Liver (tissue), 8 donors: ENCODE measurements at regions not wholly inside any gene's neighbourhood (a gene's known extent, or its start where the extent isn't known, plus 50 kb on each side); places are given as distances from the start of the nearest gene placed in this dataset.
"Not testable (repeated sequence)": the region's sequence is repeated elsewhere in the genome, so short reads cannot be mapped to it uniquely, and the experiment has no call there.

Source experiments
- DNase-seq: peaks from one replicate; pipeline ENCODE4 v3.0.0-alpha.2; 2017; ENCODE audit warnings: low spot score
- H3K27ac ChIP-seq, 2 donors: one replicate each; pipeline ENCODE4 v1.7.0; 2013; ENCODE audit warnings: inconsistent platforms in 2 of 2, low read length in 2 of 2, control low read depth in 1 of 2, low read depth in 1 of 2, mild to moderate bottlenecking in 1 of 2
- H3K27me3 ChIP-seq, 4 donors: one replicate each; pipeline versions ENCODE4 v1.6.1 to v1.7.0; 2013; ENCODE audit warnings: low read length in 3 of 4, inconsistent platforms in 1 of 4, mild to moderate bottlenecking in 1 of 4, moderate library complexity in 1 of 4; ENCODE audit not compliant: control insufficient read depth in 4 of 4, insufficient read depth in 4 of 4
- H3K36me3 ChIP-seq, 4 donors: one replicate each; pipeline versions ENCODE4 v1.6.1 to v1.7.0; 2013; ENCODE audit warnings: low read length in 3 of 4, mild to moderate bottlenecking in 3 of 4, low read depth in 1 of 4, moderate library complexity in 1 of 4; ENCODE audit not compliant: control insufficient read depth in 4 of 4, insufficient read depth in 3 of 4
- H3K4me1 ChIP-seq, 4 donors: one replicate each; pipeline versions ENCODE4 v1.6.1 to v1.7.0; 2013; ENCODE audit warnings: low read length in 3 of 4, mild to moderate bottlenecking in 3 of 4, moderate library complexity in 1 of 4; ENCODE audit not compliant: control insufficient read depth in 4 of 4, insufficient read depth in 4 of 4
- H3K4me3 ChIP-seq, 3 donors: one replicate each; pipeline versions ENCODE4 v1.6.1 to v1.7.0; 2013; ENCODE audit warnings: low read length in 3 of 3, control low read depth in 1 of 3, low read depth in 1 of 3, mild to moderate bottlenecking in 1 of 3
- H3K9ac ChIP-seq, 2 donors: one replicate each; pipeline ENCODE4 v1.7.0; 2013; ENCODE audit warnings: low read length in 2 of 2, mild to moderate bottlenecking in 2 of 2, moderate library complexity in 2 of 2, control low read depth in 1 of 2, low read depth in 1 of 2
- H3K9me3 ChIP-seq, 4 donors: one replicate each; pipeline versions ENCODE4 v1.6.1 to v1.7.0; 2013; ENCODE audit warnings: low read length in 3 of 4; ENCODE audit not compliant: control insufficient read depth in 4 of 4
- EGR1 ChIP-seq, 2 donors: IDR thresholded peaks; 2 replicates each; pipeline ENCODE4 v1.6.1; 2016 to 2018; ENCODE audit warnings: antibody characterized with exemption in 2 of 2, low read depth in 2 of 2
- FOXA1 ChIP-seq: IDR thresholded peaks from 2 replicates; pipeline ENCODE4 v1.6.1; 2016; ENCODE audit warnings: antibody characterized with exemption
- FOXA2 ChIP-seq: IDR thresholded peaks from 2 replicates; pipeline ENCODE4 v1.6.1; 2016; ENCODE audit warnings: antibody characterized with exemption
- GABPA ChIP-seq, 2 donors: IDR thresholded peaks in 1 of 2; conservative IDR thresholded peaks in 1 of 2; 2 replicates each; pipeline ENCODE4 v1.6.1; 2016; ENCODE audit warnings: antibody characterized with exemption in 2 of 2, mild to moderate bottlenecking in 1 of 2, moderate library complexity in 1 of 2
- HNF4A ChIP-seq, 2 donors: conservative IDR thresholded peaks; 2 replicates each; pipeline ENCODE4 v1.6.1; 2016; ENCODE audit warnings: antibody characterized with exemption in 2 of 2, mild to moderate bottlenecking in 2 of 2
- HNF4G ChIP-seq: IDR thresholded peaks from 2 replicates; pipeline ENCODE4 v1.6.1; 2016; ENCODE audit warnings: antibody characterized with exemption
- NR2F2 ChIP-seq: IDR thresholded peaks from 2 replicates; pipeline ENCODE4 v1.6.1; 2016; ENCODE audit warnings: antibody characterized with exemption
- RAD21 ChIP-seq, 2 donors: IDR thresholded peaks; 2 replicates each; pipeline ENCODE4 v1.6.1; 2016; ENCODE audit warnings: antibody characterized with exemption in 2 of 2, mild to moderate bottlenecking in 2 of 2
- RXRA ChIP-seq, 2 donors: IDR thresholded peaks; 2 replicates each; pipeline ENCODE4 v1.6.1; 2017 to 2018; ENCODE audit warnings: antibody characterized with exemption in 2 of 2, mild to moderate bottlenecking in 1 of 2
- SP1 ChIP-seq: IDR thresholded peaks from 2 replicates; pipeline ENCODE4 v1.6.1; 2018; ENCODE audit warnings: antibody characterized with exemption, mild to moderate bottlenecking
- TAF1 ChIP-seq: conservative IDR thresholded peaks from 2 replicates; pipeline ENCODE4 v1.6.1; 2016; ENCODE audit warnings: antibody characterized with exemption, mild to moderate bottlenecking
- YY1 ChIP-seq: IDR thresholded peaks from 2 replicates; pipeline ENCODE4 v1.6.1; 2016; ENCODE audit warnings: antibody characterized with exemption, mild to moderate bottlenecking
- WGBS: extraction: QIAGEN DNeasy Blood & Tissue Kit; methylation state at CpG from one replicate; pipeline ENCODE4 v1.1.7; 2013; 5-methylcytosine and 5-hydroxymethylcytosine counted together
- TF ChIP-seq, protein P1 (sequence below): fragments of 150-350 bp; IDR thresholded peaks from 2 replicates; pipeline ENCODE4 v1.5.1; 2017; ENCODE audit warnings: improper control_type of control experiment, low read depth, low read length; ENCODE audit not compliant: missing input control
- TF ChIP-seq, protein P2 (sequence below): IDR thresholded peaks from 2 replicates; pipeline ENCODE4 v1.6.1; 2016; ENCODE audit warnings: antibody characterized with exemption
- TF ChIP-seq, protein P3 (sequence below): IDR thresholded peaks from 2 replicates; pipeline ENCODE4 v1.6.1; 2016; ENCODE audit warnings: antibody characterized with exemption
- TF ChIP-seq, protein P4 (sequence below): IDR thresholded peaks from 2 replicates; pipeline ENCODE4 v1.6.1; 2016; ENCODE audit warnings: antibody characterized with exemption
- TF ChIP-seq, protein P5 (sequence below): IDR thresholded peaks from 2 replicates; pipeline ENCODE4 v1.6.1; 2016; ENCODE audit warnings: antibody characterized with exemption, mild to moderate bottlenecking
- donor health status: healthy.
- donor health status: healthy.
- donor health status: healthy.
- donor health status: healthy.
- donor health status: healthy.

- Histone ChIP-seq H3K9me3 (no peaks in the 10 kb centered on the region), H3K9ac (no peak overlapping the region), H3K27ac (no peak overlapping the region), H3K36me3 (no peaks in the 10 kb centered on the region), H3K4me1 (no peaks in the 10 kb centered on the region), H3K4me3 (no peak overlapping the region), H3K27me3 (peaks cover 0 to 2% (median 0%) of the 10 kb centered on the region in 4 donors)
- no peak for DNase-seq
- WGBS = 83% methylated on average over 1 of the region's 1 CpG
- TF ChIP-seq YY1 (no peak), TAF1 (no peak), HNF4G (no peak), NR2F2 (no peak), FOXA1 (no peak), SP1 (no peak), RAD21 (IDR thresholded peaks at IDR 0.05) (no peak), GABPA (IDR thresholded peaks at IDR 0.05 in 1 of 2, conservative IDR thresholded peaks at IDR 0.05 in 1 of 2) (no peak)
- TF ChIP-seq, protein P1, sequence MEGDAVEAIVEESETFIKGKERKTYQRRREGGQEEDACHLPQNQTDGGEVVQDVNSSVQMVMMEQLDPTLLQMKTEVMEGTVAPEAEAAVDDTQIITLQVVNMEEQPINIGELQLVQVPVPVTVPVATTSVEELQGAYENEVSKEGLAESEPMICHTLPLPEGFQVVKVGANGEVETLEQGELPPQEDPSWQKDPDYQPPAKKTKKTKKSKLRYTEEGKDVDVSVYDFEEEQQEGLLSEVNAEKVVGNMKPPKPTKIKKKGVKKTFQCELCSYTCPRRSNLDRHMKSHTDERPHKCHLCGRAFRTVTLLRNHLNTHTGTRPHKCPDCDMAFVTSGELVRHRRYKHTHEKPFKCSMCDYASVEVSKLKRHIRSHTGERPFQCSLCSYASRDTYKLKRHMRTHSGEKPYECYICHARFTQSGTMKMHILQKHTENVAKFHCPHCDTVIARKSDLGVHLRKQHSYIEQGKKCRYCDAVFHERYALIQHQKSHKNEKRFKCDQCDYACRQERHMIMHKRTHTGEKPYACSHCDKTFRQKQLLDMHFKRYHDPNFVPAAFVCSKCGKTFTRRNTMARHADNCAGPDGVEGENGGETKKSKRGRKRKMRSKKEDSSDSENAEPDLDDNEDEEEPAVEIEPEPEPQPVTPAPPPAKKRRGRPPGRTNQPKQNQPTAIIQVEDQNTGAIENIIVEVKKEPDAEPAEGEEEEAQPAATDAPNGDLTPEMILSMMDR = no peak
- TF ChIP-seq, protein P2, sequence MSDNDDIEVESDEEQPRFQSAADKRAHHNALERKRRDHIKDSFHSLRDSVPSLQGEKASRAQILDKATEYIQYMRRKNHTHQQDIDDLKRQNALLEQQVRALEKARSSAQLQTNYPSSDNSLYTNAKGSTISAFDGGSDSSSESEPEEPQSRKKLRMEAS = no peak
- TF ChIP-seq, protein P3, sequence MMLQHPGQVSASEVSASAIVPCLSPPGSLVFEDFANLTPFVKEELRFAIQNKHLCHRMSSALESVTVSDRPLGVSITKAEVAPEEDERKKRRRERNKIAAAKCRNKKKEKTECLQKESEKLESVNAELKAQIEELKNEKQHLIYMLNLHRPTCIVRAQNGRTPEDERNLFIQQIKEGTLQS = no peak
- TF ChIP-seq, protein P4, sequence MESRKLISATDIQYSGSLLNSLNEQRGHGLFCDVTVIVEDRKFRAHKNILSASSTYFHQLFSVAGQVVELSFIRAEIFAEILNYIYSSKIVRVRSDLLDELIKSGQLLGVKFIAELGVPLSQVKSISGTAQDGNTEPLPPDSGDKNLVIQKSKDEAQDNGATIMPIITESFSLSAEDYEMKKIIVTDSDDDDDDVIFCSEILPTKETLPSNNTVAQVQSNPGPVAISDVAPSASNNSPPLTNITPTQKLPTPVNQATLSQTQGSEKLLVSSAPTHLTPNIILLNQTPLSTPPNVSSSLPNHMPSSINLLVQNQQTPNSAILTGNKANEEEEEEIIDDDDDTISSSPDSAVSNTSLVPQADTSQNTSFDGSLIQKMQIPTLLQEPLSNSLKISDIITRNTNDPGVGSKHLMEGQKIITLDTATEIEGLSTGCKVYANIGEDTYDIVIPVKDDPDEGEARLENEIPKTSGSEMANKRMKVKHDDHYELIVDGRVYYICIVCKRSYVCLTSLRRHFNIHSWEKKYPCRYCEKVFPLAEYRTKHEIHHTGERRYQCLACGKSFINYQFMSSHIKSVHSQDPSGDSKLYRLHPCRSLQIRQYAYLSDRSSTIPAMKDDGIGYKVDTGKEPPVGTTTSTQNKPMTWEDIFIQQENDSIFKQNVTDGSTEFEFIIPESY = no peak
- TF ChIP-seq, protein P5, sequence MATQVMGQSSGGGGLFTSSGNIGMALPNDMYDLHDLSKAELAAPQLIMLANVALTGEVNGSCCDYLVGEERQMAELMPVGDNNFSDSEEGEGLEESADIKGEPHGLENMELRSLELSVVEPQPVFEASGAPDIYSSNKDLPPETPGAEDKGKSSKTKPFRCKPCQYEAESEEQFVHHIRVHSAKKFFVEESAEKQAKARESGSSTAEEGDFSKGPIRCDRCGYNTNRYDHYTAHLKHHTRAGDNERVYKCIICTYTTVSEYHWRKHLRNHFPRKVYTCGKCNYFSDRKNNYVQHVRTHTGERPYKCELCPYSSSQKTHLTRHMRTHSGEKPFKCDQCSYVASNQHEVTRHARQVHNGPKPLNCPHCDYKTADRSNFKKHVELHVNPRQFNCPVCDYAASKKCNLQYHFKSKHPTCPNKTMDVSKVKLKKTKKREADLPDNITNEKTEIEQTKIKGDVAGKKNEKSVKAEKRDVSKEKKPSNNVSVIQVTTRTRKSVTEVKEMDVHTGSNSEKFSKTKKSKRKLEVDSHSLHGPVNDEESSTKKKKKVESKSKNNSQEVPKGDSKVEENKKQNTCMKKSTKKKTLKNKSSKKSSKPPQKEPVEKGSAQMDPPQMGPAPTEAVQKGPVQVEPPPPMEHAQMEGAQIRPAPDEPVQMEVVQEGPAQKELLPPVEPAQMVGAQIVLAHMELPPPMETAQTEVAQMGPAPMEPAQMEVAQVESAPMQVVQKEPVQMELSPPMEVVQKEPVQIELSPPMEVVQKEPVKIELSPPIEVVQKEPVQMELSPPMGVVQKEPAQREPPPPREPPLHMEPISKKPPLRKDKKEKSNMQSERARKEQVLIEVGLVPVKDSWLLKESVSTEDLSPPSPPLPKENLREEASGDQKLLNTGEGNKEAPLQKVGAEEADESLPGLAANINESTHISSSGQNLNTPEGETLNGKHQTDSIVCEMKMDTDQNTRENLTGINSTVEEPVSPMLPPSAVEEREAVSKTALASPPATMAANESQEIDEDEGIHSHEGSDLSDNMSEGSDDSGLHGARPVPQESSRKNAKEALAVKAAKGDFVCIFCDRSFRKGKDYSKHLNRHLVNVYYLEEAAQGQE = no peak
Measured at GRCh38 chr7:113030489-113030888, 56.1 kb downstream of the GPR85 start.

- 62% methylated on average over 1 of the region's 1 CpG for WGBS
- TF ChIP-seq, protein P3 = no peak
- TF ChIP-seq RXRA (IDR thresholded peaks at IDR 0.05) (no peak), FOXA2 (no peak), TAF1 (no peak), NR2F2 (no peak), GABPA (IDR thresholded peaks at IDR 0.05 in 1 of 2, conservative IDR thresholded peaks at IDR 0.05 in 1 of 2) (no peak), FOXA1 (no peak), SP1 (no peak), RAD21 (IDR thresholded peaks at IDR 0.05) (no peak), YY1 (no peak), EGR1 (IDR thresholded peaks at IDR 0.05; ENCODE audit: low read depth in 2 of 2) (no peak), HNF4A (conservative IDR thresholded peaks at IDR 0.05) (no peak)
- H3K27me3 ChIP-seq = no peaks in the 10 kb centered on the region
Measured at GRCh38 chr7:113026941-113027340, 59.7 kb downstream of the GPR85 start.

DNA sequence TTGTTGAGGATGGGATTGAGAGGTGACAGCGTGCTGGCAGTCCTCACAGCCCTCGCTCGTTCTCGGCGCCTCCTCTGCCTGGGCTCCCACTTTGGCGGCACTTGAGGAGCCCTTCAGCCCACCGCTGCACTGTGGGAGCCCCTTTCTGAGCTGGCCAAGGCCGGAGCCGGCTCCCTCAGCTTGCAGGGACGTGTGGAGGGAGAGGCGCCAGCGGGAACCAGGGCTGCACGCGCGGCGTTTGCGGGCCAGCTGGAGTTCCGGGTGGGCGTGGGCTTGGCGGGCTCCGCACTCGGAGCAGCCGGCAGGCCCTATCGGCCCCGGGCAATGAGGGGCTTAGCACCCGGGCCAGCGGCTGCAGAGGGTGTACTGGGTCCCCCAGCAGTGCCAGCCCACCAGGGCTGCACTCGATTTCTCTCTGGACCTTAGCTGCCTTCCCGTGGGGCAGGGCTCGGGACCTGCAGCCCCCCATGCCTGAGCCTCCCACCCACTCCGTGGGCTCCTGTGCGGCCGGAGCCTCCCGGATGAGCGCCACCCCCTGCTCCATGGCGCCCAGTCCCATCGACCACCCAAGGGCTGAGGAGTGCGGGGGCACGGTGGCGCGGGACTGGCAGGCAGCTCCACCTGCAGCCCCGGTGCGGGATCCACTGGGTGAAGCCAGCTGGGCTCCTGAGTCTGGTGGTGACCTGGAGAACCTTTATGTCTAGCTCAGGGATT, 69.3 kb downstream of the GPR85 start:
- WGBS = 92% methylated on average over 40 of the region's 43 CpGs
- not testable (repeated sequence) for H3K36me3 ChIP-seq, H3K9me3 ChIP-seq, H3K4me1 ChIP-seq, H3K9ac ChIP-seq, H3K27ac ChIP-seq, DNase-seq, H3K27me3 ChIP-seq, H3K4me3 ChIP-seq

More at GRCh38 chr7:113026941-113027340, 59.7 kb downstream of the GPR85 start:
- DNase-seq = no peak
- Histone ChIP-seq H3K9ac (no peak overlapping the region), H3K9me3 (peaks cover 0 to 4% (median 0%) of the 10 kb centered on the region in 4 donors), H3K4me1 (no peaks in the 10 kb centered on the region), H3K36me3 (no peaks in the 10 kb centered on the region), H3K4me3 (no peak overlapping the region), H3K27ac (no peak overlapping the region)
